LNCAP (cell line): ENCODE measurements at regions not wholly inside any gene's neighbourhood (a gene's known extent, or its start where the extent isn't known, plus 50 kb on each side); places are given as distances from the start of the nearest gene placed in this dataset.

ENCODE experiments used
- TF ChIP-seq, protein P1 (sequence below): fragments of 450-650 bp; IDR thresholded peaks from 2 replicates; pipeline ENCODE4 v1.5.1; 2017; ENCODE audit warnings: mild to moderate bottlenecking

DNA sequence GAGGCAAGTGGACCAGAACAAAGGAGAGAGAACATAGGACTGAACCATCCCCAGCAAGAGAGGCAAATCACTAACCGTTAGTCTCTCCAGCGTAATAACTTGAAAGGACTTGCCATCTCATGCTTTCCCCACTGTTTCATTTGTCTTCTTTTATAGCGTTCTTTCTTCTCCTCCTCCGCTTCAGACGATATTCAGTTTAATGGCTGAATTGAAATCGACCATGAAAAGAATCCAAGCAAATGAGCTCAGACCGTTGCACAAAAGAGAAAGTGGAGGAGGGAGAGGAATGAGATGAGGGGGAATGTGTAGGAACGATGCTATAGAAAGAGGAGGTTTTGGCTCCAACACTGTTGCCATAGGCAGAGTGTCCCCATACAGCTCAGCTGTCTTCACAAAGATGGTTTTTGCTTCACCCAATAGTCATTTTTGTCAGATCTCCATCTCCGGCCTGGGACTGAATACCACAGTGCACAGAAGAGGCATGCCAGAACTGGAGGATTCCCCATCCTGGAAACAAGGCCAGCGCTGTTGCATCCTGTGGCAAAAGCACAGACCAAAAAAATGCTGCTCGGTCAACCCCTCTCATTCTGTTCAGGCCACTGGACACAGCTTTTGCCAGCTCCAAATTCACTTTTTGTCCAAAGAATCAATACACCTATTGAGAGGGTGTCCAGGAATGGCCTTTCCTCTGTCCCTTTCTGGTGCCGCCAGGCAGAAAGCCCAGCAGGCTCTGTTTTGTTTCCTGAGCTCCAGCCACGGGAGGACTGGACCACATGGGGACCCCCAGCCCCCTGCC, 176.1 kb downstream of the ID4 start:
- TF ChIP-seq, protein P1, sequence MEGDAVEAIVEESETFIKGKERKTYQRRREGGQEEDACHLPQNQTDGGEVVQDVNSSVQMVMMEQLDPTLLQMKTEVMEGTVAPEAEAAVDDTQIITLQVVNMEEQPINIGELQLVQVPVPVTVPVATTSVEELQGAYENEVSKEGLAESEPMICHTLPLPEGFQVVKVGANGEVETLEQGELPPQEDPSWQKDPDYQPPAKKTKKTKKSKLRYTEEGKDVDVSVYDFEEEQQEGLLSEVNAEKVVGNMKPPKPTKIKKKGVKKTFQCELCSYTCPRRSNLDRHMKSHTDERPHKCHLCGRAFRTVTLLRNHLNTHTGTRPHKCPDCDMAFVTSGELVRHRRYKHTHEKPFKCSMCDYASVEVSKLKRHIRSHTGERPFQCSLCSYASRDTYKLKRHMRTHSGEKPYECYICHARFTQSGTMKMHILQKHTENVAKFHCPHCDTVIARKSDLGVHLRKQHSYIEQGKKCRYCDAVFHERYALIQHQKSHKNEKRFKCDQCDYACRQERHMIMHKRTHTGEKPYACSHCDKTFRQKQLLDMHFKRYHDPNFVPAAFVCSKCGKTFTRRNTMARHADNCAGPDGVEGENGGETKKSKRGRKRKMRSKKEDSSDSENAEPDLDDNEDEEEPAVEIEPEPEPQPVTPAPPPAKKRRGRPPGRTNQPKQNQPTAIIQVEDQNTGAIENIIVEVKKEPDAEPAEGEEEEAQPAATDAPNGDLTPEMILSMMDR: no peak

DNA sequence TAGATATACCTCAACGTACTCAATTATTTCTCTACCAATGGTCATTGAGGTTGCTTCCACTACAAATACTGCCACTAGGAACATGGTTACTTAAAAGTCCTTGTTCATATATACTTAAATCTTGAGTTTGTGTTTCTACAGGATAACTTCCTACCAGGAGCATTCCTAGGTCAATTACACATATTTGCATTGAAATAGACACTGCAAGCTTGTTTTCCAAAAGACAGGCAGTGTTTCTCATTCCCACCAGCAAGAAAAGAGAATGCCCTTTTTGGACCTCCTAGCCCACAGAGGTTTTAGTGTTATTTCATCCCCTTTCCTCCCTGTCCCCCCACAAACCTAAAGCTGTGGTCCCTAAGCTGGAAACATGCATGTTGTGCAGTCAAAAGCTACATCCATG, 177.3 kb downstream of the ID4 start:
- TF ChIP-seq, protein P1: no peak

DNA sequence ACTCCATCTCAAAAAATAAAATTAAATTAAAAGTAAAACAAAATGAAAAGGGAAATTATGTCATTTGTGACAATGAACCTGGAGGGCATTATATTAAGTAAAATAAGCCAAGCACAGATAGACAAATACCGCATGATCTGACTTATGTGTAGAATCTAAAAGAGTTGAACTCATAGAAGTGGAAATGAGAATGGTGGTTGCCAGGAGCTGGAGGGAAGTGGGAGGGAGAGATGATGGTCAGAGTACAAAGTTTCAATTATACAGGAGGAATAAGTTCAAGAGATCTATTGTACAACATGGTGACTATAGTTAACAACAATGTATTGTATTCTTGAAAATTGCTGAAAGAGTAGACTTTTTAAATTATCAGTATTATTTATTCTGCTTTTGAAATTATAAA, 183.4 kb downstream of the ID4 start:
- TF ChIP-seq, protein P1: no peak

DNA sequence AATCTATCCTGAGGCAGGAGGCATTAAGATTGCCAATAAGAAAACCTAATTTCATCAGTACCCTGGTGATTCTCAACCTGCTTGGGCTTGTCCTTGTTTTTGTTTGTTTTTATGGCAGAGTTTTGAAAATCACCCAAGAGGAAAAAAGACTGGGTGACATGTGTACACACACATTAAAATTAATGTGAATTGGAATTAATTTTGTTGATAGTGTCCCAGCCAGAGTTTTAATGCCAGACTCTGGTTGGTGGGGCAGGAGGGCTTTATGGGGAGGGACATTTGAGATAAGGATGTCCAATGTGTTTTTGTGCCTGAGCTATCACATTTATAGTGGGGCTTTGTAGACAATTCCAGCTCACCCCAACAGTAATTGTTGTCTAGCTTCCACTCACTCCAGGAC, 184.6 kb downstream of the ID4 start:
- TF ChIP-seq, protein P1: no peak

DNA sequence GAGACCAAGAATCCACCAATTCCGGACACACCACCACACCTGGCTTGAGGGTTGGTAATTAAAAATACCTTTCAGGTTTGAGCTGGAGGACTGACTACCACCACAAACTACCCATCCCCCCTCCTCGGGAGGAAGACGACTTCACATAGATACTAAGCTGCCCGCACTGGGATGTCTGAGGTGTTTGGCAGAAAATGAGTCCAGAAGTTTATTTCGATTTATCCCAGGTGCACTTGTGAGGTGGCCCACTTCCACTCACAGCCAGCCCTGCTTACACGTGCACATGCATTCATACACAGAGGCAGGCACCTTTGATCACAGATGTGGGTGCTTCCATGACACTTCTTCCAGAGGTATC, 187.1 kb downstream of the ID4 start:
- TF ChIP-seq, protein P1: no peak

DNA sequence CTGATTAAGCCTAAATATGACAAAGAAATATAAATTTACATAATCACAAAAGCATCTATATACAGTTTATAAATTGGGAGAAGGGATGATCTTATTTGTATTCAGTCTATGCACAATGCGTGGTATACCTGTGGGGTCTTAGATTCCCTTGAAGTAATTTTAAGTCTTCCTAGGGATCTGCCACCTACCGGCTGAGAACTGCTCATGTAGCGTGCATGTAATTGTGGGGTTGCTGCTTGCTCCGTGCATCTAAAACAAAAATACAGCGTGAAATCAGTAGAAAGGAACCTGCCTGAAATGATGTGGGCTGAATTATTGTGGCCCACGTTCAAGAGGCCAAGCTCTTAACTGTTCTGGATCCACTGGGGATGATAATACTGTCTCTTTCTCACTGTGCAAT, 187.3 kb downstream of the MBOAT1 start:
- TF ChIP-seq, protein P1: no peak

DNA sequence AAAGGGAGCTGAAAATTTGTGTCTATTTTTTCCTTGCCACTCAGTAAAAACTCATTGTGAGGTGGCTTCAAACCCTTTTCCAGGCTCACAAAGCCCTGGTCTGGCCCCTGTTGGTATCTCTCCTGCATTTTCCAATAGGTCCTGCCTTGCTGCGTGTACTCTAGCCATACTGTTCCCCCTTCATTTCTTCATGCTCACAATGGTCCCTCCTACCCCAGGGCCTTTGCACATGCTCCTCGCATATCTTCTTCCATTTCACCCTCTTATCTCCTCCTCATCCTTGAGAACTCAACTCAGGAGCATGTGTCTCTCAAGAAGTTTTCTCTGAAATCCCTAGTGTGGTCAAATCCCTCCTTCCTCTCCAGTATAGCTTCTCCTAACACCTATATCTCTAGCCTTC, 186.6 kb downstream of the MBOAT1 start:
- TF ChIP-seq, protein P1: no peak

DNA sequence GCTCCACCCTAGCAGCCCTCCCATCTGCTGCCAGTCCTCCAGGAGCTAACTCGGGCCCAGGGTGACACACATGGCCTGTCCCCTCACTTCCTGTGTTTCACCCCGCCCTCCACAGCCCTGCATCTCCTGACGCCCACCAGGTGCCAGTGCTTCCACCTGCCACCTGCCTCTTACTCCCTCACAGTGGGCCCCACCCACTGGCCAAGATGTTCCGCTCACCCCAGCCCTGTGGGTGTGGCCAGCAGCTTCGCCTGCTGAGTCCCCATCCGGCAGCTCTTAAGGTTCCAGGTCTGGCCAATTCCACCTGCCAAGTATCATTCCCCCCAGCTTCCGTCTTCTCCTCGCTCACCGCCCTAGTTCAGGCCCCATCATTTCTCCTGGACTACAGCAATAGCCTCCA, 184.1 kb downstream of the MBOAT1 start:
- TF ChIP-seq, protein P1: no peak
